ENCODE measurements at regions not wholly inside any gene's neighbourhood (a gene's known extent, or its start where the extent isn't known, plus 50 kb on each side); places are given as distances from the start of the nearest gene placed in this dataset.

DNA sequence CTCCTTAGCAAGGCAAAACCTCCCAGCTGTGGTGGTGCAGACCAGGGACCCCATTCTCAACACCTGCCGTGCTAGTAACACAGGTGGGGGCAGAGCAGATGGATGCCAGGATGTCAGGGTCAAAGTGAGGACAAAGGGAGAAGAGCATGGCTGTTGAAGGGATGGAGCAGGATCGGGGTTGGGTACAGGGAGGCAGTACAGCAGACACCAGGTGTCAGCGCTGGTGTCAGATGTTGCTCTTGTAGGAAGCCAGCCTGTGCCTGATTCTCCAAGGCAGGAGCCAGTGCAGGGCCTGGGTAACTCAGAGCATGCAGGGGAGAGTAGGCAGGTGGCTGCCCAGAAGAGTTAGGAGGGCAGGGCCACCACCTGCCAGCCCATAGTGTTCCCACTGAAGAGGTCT is 222.1 kb upstream of the SPRED2 start:
- DNase-seq, result no peak

- no peak for DNase-seq
Measured at GRCh38 chr2:65652066-65652465, 219.7 kb upstream of the SPRED2 start.

DNA sequence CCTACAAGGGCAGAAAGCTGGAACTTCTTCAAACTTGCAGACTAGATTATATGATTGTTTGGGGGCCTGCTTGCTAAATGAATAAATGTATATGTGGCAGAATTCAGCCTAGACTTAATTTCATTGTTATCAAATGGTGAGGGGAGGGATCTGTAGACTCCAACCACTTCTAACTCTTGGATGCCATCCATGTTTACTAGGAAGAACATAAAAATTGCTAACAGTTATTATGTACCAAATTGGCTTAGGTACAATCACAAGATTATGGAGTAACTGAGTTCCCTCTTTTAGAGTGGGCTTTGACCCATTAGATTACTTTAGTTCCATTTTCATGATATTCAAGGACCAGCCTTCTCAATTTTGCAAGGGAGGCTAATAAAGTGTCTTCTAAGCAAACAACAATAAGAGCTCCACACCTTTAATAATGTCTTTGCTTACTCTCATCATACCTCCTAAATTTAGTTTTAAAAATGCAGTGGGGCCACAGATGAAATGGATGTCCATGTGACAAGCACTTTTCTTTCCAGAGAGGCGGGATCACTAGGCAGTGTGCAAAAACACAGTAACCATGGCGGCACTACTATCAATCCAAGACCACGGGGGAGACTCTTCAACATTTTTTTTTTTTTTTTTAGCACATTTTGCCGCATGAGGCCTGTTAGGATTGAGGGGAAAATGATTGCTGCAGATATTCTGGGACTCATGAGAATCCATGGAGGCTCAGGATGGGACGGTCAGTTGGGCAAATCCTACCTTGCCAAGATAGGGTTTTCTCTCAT is 217.6 kb upstream of the SPRED2 start:
- no peak for DNase-seq

DNA sequence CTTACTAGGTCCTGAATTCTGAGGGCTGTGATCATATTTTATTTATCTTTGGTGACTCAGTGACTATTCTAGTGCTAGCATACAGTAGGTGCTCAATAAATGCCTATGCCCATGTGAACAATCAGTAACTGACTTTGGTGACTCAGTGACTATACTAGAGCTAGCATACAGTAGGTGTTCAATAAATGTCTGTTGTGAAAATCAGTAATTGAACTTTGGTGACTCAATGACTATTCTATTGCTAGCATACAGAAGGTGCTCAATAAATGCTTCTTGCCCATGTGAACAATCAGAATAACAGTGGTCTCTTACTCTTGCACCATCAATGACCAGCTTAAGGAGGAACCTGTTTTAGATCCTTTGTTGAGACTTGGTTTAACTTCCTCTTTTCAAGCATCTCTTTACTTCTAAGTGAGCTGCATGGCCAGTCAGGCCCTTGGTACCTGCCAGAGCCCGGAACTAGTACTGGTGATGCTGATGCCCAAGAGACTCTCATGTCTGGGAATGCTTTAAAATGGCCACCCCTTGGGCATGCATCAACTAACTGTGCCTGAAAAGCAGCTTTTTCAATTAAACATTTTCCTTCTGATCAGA is 214.9 kb upstream of the SPRED2 start:
- no peak for DNase-seq

DNA sequence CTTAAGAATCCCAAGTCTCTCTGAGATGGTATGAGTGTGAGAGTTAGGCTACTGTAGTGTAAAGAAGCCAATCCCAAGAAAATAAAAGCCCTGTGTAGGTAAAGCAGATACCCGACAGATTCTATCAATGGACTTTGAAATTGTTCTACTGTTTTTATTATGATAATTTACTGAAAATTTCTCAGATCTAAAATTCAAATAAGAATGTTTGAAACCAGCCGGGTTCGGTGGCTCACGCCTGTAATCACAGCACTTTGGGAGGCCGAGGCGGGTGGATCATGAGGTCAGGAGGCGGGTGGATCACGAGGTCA is 208.3 kb upstream of the SPRED2 start:
- DNase-seq, result no peak

- DNase-seq, result no peak
Measured at GRCh38 chr2:65639156-65639864, 206.9 kb upstream of the SPRED2 start.

DNA sequence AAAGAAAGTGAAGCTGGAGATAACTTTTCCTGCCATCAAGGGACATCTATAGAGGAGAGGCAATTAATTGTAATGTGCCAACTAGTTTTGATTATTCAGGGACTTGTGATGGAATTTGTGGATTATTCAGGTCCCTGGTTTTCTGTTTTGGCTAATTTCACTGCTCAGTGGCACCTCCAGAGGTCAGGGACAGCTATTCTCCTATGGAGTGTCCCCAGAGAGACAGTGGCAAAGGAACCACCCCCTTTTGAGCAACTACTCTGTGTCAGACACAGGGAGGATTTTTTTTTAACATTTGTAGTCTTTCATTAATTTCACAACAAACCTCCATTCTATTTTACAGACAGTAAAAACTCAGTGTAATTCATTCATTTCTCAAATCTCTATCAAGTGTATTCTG is 206.0 kb upstream of the SPRED2 start:
- no peak for DNase-seq

GRCh38 chr2:65636813-65637483 is 204.5 kb upstream of the SPRED2 start:
- DNase-seq, result no peak

GRCh38 chr2:65636024-65636423 is 203.6 kb upstream of the SPRED2 start:
- DNase-seq, result no peak

GRCh38 chr2:65634304-65634703 is 201.9 kb upstream of the SPRED2 start:
- DNase-seq, result no peak

DNA sequence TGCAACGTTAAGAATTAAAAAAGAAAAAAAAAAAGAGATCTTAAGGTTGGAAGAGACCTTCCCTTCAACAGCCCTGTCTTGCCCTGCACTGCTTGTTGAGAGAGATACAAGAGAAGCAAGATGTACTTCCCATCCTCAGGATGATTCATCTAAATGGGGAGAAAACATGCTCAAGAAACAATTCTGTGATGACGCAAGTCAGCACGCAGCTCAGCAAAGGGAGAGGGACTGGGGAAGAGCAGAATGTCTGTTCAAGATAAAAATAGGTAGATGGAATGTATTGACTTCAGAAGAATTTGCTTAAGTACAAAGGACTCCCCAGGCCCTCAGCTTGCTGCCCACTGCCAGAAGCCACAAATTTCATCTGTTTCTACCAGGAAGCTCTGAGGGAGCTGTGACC is 198.2 kb upstream of the SPRED2 start:
- DNase-seq, result peak in 3 of 51 donors; percentile 1 to 36 (median 3)

- DNase-seq, result no peak
Measured at GRCh38 chr2:65628156-65628555, 195.8 kb upstream of the SPRED2 start.

- no peak for DNase-seq
Measured at GRCh38 chr2:65626831-65627230, 194.4 kb upstream of the SPRED2 start.

GRCh38 chr2:65625982-65626381 is 193.6 kb upstream of the SPRED2 start:
- no peak for DNase-seq

GRCh38 chr2:65622951-65623535 is 190.6 kb upstream of the SPRED2 start:
- DNase-seq, result no peak

DNA sequence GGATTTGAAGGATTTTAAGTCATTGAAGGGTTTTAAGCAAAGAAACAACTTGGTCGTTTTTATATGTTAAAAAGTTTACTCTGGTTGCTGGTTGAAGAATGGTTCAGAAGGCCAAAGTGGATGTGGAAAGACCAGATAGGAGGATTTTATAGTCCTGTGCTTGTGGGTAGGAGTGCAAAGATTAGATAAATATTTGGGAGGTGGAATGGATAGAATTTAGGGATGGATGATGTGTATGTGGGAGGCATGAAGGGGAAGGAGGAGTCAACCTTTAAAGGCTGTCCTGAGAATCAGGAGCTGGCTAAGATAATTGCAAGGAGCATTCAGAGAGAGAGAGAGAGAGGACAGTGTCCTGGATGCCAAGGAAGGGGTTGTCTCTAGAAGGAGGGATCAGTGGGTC is 190.1 kb upstream of the SPRED2 start:
- DNase-seq, result no peak

DNA sequence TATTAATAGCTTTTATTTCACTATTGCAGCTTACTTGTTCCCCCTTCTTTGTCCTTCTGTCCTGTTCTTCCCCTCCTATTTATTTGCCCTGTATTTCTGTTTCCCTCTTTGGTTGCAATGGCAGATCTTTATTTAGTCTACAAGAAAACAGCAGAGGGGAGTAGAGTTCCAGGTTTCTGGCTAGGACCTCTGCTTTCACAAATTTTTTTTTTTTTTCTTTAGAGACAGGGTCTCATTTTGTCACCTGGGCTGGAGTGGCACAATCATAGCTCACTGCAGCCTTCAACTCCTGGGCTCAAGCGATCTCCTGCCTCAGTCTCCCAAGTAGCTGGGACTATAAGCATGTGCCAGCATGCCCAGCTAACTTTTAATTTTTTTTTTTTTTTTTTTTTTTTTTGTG is 188.1 kb upstream of the SPRED2 start:
- no peak for DNase-seq

DNA sequence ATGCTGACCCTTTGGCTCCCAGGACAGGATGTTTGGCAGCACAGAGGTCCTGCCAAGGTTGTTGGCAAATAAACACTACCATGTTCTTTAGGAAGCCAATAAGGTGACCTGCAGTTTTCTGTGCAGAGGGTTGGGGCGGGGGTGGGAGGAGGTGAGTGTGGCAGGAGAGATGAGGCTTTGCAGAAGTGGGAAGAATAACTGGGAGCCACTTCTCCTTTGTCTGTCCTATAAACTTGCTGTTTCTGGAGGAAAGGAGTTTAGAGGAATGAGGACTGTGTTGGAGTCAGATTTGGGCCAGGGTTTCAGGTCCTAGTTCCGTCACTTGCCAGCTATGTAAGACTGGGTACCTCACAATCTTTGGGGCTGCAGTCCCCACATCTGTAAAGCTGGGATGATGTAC is 187.6 kb upstream of the SPRED2 start:
- DNase-seq, result no peak

GRCh38 chr2:65615602-65616001 is 183.2 kb upstream of the SPRED2 start:
- no peak for DNase-seq

DNA sequence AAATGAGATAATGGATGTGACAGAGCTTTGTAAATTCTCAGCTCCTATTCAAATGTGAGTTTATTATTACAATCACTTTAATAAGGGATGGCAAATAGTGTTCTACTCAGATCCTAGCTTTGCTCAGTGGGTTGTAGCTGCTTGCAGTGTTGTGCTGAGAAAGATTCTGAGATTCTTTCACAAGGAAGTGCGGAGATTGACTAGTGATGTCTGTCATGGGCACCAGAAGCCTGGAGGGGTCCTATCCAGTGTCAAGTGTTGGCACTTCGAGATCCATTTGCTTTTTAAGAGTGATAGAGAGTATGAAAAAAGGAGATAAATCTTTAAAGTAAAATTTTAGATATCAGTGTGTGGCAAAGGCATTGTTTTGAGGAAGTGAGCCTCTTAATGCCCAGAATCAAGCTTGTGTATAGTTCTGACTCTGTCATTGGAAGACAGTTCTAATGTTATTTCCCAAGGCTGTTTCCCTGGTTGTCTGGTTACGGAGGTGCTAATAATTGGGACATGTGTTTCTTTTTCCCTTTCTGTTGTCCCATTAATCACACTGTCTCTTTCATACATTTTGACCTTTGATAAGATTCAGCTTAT is 181.7 kb upstream of the SPRED2 start:
- no peak for DNase-seq

- DNase-seq, result no peak
Measured at GRCh38 chr2:65611488-65611887, 179.1 kb upstream of the SPRED2 start.

- DNase-seq, result no peak
Measured at GRCh38 chr2:65608916-65609315, 176.5 kb upstream of the SPRED2 start.

Data from hypothalamus (tissue), 51 donors.